NCI-H345 treated with DMSO at 0.1 percent for 48 hours (cell line): ENCODE measurements at regions not wholly inside any gene's neighbourhood (a gene's known extent, or its start where the extent isn't known, plus 50 kb on each side); places are given as distances from the start of the nearest gene placed in this dataset.

ENCODE experiments used
- DNase-seq: peaks from one replicate; lab custom pipeline; 2025; ENCODE audit not compliant: unreplicated experiment; lab: John Stamatoyannopoulos, UW

- no peak for DNase-seq
Measured at GRCh38 chr17:79326814-79327213, 252.2 kb downstream of the ENGASE start.

- no peak for DNase-seq
Measured at GRCh38 chr17:79325709-79326430, 251.2 kb downstream of the ENGASE start.

DNA sequence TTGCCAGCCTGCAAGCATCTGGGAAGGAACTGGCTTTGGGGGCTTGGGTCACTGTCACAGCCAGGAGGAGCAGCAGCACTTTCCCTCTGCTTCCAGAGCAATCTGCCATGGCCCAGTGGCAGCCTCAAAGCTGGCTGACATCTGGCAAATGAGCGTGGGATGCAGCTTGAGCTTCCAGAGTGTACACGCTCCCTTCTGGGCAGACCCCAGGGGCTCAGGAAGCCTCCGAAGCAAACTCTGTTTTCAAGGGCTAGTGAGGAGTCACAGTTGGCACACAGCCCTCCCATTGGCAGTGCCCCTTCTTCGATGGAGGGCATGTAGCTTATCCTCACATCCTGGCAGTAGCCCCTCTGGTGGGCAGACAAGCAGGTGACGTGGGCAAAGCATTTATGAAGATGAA lies 249.6 kb downstream of the ENGASE start:
- DNase-seq: no peak

DNA sequence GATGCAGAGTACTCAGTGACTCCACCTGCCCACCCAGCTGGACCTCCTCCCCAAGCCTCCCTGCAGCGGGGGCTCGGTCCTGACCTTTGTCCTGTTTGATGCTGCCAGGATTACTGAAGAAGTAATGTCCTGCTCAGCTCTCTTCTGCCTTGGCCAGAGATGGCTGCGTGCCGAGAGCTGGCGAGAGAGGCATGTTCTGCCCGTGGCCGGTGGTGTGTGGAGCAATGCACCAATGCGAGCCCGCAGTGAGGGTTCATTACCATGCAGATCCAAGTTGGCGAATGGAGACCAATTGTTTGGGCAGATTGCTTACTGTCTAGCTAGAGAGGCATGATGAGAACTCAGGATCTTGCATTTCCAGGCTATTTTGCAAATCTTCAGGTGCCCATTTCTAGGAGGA lies 248.9 kb downstream of the ENGASE start:
- no peak for DNase-seq

DNA sequence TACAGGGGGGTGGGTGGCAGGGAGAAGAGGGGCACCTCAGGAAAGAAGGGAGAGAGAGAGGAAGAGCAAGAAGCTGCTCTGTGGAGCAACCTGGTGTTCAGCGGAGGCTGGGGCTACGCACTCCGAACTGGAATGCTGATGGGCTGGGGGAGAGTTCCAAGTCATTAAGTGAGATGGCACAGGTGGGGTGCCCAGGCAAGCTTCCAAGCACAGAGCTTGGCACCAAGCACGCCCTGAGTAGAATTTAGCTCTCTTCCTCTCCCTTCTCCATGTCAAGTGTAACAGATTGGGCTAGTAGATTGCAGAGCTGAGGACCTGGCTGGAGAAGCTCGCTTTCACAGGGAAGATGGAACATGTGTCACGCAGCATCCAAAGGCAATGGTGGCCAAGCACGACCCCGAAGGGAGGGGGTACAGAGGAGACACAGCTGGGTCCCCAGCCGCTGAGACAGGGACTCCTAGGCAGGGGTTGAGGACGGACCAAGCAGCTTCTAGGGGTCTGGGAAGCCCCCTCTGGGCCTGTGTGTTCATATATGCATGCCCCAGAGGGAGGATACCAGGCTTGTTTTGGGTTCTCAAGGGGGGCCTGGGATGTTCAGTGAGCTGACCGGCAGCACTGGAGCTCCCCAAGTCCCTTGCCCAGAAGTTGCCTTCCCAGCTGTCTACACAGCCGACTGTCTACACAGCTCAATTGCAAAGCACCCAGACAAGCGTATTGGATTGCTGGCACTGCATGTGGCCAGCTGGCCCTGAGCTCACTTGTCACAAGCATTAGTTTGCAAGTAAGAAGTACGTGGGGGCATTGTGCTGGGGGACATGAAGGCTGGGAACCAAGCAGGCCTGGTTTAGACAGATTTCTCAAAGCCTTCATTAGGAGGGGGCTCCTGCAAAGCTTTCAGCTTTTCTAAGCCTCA lies 247.8 kb downstream of the ENGASE start:
- DNase-seq: no peak

- no peak for DNase-seq
Measured at GRCh38 chr17:79320331-79320730, 245.7 kb downstream of the ENGASE start.

- DNase-seq: no peak
Measured at GRCh38 chr17:79317916-79318315, 243.3 kb downstream of the ENGASE start.

DNA sequence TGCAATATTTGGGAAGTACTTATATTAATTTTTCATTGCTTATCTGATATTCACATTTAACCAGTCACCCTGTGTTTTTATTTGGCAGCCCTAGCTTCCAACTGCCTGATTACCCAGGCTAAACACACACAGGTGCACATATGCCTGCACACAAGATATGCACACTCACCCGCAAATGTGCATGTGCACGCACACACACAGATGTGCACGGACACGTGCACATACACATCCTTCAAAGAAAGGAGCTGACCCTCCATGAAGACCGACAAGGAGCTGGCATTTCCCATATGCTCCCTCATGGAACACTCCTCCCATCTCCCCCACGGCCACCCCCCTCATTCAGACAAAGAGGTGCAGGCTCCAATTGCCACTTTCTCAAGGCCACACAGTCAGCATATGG lies 242.2 kb downstream of the ENGASE start:
- no peak for DNase-seq

DNA sequence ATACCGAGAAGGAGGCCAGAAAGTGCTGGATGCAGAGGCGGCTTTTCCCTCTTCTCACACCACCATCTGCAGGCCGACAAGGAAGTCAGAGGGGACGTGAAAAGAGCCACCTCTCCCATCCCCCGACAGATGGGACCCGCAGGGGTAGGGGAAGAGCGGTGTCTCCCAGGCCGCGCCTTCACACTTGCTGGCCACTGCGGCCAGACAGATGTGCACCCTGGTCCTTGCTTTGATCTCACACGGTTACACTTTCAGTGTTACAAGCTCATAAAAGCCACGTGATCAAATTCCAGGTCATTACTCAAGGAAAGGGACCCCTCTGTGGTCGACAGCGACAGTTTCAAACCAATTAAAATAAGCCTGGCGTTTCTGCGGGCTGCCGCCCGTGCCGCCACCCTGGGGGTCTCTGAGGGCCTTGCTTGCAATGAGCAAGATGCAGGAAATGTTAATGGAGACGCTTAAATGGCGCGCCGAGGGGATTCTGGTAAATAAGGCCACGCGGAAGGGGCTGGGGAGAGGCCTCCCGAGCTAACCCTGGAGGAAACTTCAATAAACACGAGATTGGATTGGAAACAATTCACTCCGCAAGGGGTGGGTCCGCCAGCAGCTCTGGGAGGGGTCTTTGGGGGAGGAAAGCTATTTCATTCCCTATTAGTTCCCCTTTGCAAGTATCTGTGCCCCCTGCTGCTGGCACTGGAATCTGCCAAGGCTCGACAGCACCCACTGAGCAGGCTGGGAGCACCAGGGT lies 240.9 kb downstream of the ENGASE start:
- DNase-seq: no peak

- DNase-seq: no peak
Measured at GRCh38 chr17:79314617-79315357, 240.2 kb downstream of the ENGASE start.

DNA sequence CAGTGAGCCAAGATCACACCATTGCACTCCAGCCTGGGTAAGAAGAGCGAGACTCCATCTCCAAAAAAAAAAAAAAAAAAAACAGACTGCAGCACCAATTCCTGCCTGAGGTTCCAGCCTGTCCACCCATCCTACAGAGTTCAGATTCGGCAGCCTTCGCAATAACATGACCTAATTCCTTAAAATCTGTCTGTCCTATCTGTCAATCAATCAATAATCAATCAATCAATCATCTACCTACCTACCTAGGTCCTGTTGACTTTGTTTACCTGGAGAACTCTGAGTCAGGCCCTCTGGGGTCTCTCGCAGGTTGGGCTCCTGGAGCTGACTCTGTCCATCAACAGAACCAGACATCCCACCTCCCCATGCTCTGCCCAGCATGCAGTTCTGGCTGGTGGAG lies 236.7 kb downstream of the ENGASE start:
- DNase-seq: no peak

GRCh38 chr17:79306424-79307318 lies 232.0 kb downstream of the ENGASE start:
- peak; percentile 25 for DNase-seq

GRCh38 chr17:79305768-79306423 lies 231.3 kb downstream of the ENGASE start:
- no peak for DNase-seq

- no peak for DNase-seq
Measured at GRCh38 chr17:79305376-79305767, 230.7 kb downstream of the ENGASE start.

- DNase-seq: no peak
Measured at GRCh38 chr17:79304884-79305283, 230.3 kb downstream of the ENGASE start.

DNA sequence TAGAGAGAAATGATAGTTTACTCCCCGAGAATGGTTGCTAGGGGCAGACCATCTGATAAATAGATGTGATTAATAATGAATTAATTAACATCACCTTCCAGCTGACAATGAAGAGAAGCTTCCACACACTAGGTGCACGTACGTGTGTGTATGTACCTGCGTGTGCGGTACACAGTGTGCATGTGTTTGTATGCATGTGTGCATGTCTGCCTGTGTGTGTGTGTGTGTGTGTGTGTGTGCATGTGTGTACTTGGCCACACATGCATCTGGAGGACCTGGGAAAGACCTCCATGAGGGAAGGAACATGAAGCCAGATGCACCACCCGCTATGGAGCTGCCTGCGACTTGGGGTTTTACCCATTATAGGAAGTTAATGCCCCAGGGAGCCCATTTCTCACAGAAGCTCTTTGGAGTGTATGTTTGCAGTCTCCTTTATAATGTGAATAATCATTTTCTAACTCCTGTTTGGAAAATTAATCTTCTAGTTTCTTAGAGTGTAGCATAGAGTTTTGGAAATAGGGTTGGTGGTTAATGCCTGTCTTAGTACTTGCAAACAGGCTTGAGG lies 229.1 kb downstream of the ENGASE start:
- no peak for DNase-seq

GRCh38 chr17:79301469-79301868 lies 226.8 kb downstream of the ENGASE start:
- DNase-seq: no peak

DNA sequence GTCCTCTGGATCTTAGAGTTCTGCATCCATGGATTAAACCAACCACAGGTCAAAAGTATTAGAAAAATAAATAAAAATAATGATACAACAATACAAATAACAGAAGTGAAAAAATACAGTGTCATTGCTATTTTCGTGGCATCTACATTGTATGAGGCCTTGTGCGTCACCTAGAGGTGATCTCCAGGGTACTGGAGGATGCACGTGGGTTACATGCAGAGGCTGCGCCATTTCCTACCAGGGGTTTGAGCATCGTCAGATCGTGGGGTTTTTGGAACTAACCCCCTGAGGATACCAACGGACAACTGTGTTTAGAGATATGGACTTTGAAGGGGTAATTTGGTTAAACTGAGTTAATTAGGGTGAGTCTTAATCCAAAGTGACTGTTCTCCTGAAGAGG lies 224.7 kb downstream of the ENGASE start:
- no peak for DNase-seq

DNA sequence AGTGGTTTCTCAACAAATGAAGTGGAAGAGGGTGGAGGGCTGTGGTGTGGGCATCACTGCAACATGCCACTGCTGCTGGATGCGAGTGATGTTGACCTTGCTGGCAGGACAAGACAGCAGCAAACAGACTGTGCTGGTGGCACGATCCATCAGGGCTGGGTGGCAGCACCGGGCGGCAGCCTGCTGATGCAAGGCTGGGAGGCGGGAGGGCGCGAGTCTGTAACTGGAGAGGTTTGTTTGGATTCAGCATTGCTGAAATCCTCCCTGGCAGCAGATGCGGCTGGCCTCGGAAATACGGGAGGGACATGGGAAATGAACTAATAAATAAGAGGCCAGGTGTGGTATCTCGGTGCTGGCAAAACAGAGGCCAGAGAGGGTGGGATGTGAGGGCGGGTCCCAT lies 224.2 kb downstream of the ENGASE start:
- DNase-seq: no peak
